Sigmoid colon (tissue), 6 donors: ENCODE measurements at regions not wholly inside any gene's neighbourhood (a gene's known extent, or its start where the extent isn't known, plus 50 kb on each side); places are given as distances from the start of the nearest gene placed in this dataset.

Experiments
- DNase-seq: peaks from one replicate; pipeline ENCODE4 v3.0.0-alpha.2; 2019
- H3K27ac ChIP-seq, 4 donors: fragments of 200-600 bp; sonication (generic); one replicate each; pipeline ENCODE4 v1.5.1; 2016 to 2019; ENCODE audit warnings: mild to moderate bottlenecking in 1 of 4
- H3K27me3 ChIP-seq, 3 donors: fragments of 200-600 bp; sonication (generic); one replicate each; pipeline ENCODE4 v1.5.1; 2019; ENCODE audit warnings: mild to moderate bottlenecking in 1 of 3
- H3K36me3 ChIP-seq, 4 donors: fragments of 200-600 bp; sonication (generic); one replicate each; pipeline ENCODE4 v1.5.1; 2016 to 2019
- H3K4me1 ChIP-seq, 4 donors: fragments of 200-600 bp; sonication (generic); one replicate each; pipeline ENCODE4 v1.5.1; 2017 to 2019
- H3K4me3 ChIP-seq, 4 donors: fragments of 200-600 bp; sonication (generic); one replicate each; pipeline ENCODE4 v1.5.1; 2017 to 2019; ENCODE audit warnings: mild to moderate bottlenecking in 2 of 4, moderate library complexity in 1 of 4
- H3K9me3 ChIP-seq, 4 donors: fragments of 200-600 bp in 3 of 4; sonication (generic) in 3 of 4; one replicate each; pipeline versions ENCODE4 v1.5.1 to v1.6.1; 2013 to 2019
- EP300 ChIP-seq, 4 donors: sonication (generic); formaldehyde crosslinking; IDR thresholded peaks; one replicate each; pipeline ENCODE4 v1.6.1; 2017; ENCODE audit warnings: antibody characterized with exemption in 4 of 4
- POLR2A ChIP-seq, 2 donors: fragments of 450-650 bp; IDR thresholded peaks; one replicate each; pipeline ENCODE4 v1.6.1; 2016; ENCODE audit warnings: antibody characterized with exemption in 2 of 2, mild to moderate bottlenecking in 2 of 2, moderate library complexity in 2 of 2
- POLR2AphosphoS5 ChIP-seq, 4 donors: sonication (generic); formaldehyde crosslinking; IDR thresholded peaks; one replicate each; pipeline ENCODE4 v1.6.1; 2017; ENCODE audit warnings: antibody characterized with exemption in 4 of 4
- WGBS, 2 donors: extraction: QIAGEN DNeasy Blood & Tissue Kit; methylation state at CpG; one replicate each; pipeline ENCODE4 v1.1.7; 2013; 5-methylcytosine and 5-hydroxymethylcytosine counted together
- intact Hi-C: fragments of 100-400 bp; cut with DNase I; formaldehyde crosslinking; loops from one replicate; pipeline ENCODE4 v1.15.1; 2023
- TF ChIP-seq, protein P1 (sequence below), 4 experiments: fragments of 450-650 bp in 3 of 4; fragments of 200-600 bp in 1 of 4; IDR thresholded peaks; one replicate each; pipeline ENCODE4 v1.5.1; 2016 to 2019; ENCODE audit warnings: antibody characterized with exemption in 4 of 4, mild to moderate bottlenecking in 3 of 4, moderate library complexity in 2 of 4
- donor health status: healthy with polysubstance abuse.
- donor health status: healthy.

- TF ChIP-seq, protein P1, sequence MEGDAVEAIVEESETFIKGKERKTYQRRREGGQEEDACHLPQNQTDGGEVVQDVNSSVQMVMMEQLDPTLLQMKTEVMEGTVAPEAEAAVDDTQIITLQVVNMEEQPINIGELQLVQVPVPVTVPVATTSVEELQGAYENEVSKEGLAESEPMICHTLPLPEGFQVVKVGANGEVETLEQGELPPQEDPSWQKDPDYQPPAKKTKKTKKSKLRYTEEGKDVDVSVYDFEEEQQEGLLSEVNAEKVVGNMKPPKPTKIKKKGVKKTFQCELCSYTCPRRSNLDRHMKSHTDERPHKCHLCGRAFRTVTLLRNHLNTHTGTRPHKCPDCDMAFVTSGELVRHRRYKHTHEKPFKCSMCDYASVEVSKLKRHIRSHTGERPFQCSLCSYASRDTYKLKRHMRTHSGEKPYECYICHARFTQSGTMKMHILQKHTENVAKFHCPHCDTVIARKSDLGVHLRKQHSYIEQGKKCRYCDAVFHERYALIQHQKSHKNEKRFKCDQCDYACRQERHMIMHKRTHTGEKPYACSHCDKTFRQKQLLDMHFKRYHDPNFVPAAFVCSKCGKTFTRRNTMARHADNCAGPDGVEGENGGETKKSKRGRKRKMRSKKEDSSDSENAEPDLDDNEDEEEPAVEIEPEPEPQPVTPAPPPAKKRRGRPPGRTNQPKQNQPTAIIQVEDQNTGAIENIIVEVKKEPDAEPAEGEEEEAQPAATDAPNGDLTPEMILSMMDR (IDR thresholded peaks at IDR 0.05), result no peak
- TF ChIP-seq EP300 (IDR thresholded peaks at IDR 0.05) (no peak), POLR2AphosphoS5 (IDR thresholded peaks at IDR 0.05) (no peak), POLR2A (IDR thresholded peaks at IDR 0.05) (no peak)
- intact Hi-C loops, result no loop called here
- Histone ChIP-seq H3K27me3 (no peaks in the 10 kb centered on the region), H3K4me1 (peaks cover 0 to 79% (median 58%) of the 10 kb centered on the region in 4 donors), H3K27ac (peak overlapping the region in 2 of 4 donors; percentile 40 to 59), H3K36me3 (no peaks in the 10 kb centered on the region), H3K4me3 (no peak overlapping the region), H3K9me3 (no peaks in the 10 kb centered on the region)
- WGBS, 2 donors, result 68 to 75% methylated on average over 4 of the region's 4 CpGs
- DNase-seq, result no peak
Observed at GRCh38 chr13:97122381-97122996, 99.6 kb upstream of the MBNL2 start.

GRCh38 chr13:97124206-97124605 lies 97.9 kb upstream of the MBNL2 start:
- peak overlapping the region in 2 of 4 donors; percentile 66 to 68 for H3K27ac ChIP-seq
- no peaks in the 10 kb centered on the region for H3K27me3 ChIP-seq
- peaks cover 0 to 62% (median 46%) of the 10 kb centered on the region in 4 donors for H3K4me1 ChIP-seq
- TF ChIP-seq POLR2AphosphoS5 (IDR thresholded peaks at IDR 0.05) (no peak), EP300 (IDR thresholded peaks at IDR 0.05) (no peak)
- TF ChIP-seq, protein P1 (IDR thresholded peaks at IDR 0.05), result no peak
- no peak for DNase-seq
- intact Hi-C loops, result no loop called here
- no peaks in the 10 kb centered on the region for H3K36me3 ChIP-seq
- H3K4me3 ChIP-seq, result no peak overlapping the region
- WGBS, 2 donors, result 92% methylated on average over 4 of the region's 4 CpGs
- no peaks in the 10 kb centered on the region for H3K9me3 ChIP-seq

DNA sequence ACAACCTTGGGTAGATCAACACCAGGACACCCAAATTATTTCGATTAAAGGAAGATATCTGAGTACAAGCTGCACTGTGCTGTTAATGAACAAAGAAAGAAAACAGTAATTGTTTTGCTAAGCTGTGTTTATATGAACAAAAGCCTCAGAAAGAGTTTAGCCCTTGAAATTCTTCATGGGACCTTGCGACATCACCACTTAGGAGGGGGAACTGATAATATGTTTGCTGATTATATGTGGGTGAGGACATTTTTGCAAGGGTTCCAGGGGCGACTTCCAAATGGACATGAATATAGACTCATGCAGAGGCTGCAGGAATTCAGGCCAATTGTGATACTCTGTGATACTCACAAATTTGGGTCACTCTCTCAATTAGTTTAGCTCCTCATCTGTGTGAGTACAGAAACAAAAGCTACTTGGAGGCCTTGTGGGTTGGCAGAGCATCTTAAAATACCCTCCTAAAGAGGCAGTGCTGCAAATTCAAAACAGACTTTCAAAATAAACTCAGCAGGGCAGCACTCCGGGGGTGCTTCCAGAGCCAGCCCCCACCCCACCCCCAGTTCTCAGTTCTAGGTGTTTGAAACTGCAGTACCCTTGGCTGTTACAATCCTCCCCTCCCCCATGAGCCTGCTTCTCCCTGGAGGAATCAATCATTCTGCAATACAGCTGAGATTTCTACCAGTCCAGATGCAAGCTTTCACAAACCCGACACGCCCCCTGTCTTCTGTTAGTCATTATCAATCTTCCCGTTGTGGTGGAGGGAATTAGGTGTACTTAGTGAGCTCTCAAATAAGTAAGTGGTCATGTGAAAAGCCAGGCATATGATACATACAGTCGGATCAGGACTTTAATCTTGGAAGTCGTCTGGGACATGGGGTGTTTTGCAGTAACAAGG lies 97.0 kb upstream of the MBNL2 start:
- 36 to 49% methylated on average over 9 of the region's 9 CpGs for WGBS, 2 donors
- peak overlapping the region; percentile 42 to 68 (median 66) for H3K27ac ChIP-seq
- peaks cover 0 to 53% (median 42%) of the 10 kb centered on the region in 4 donors for H3K4me1 ChIP-seq
- peak; percentile 75 for DNase-seq
- no peaks in the 10 kb centered on the region for H3K36me3 ChIP-seq
- H3K4me3 ChIP-seq, result no peak overlapping the region
- intact Hi-C loops, result no loop called here
- H3K9me3 ChIP-seq, result no peaks in the 10 kb centered on the region
- H3K27me3 ChIP-seq, result no peaks in the 10 kb centered on the region
- no peak for TF ChIP-seq EP300 (IDR thresholded peaks at IDR 0.05)
- TF ChIP-seq, protein P1 (IDR thresholded peaks at IDR 0.05), result no peak
- peak in 1 of 4 donors; percentile 40 for TF ChIP-seq POLR2AphosphoS5 (IDR thresholded peaks at IDR 0.05)

GRCh38 chr13:97125810-97126738 lies 96.1 kb upstream of the MBNL2 start:
- Histone ChIP-seq H3K4me1 (peaks cover 0 to 50% (median 38%) of the 10 kb centered on the region in 4 donors), H3K36me3 (no peaks in the 10 kb centered on the region), H3K4me3 (no peak overlapping the region), H3K27ac (peak overlapping the region; percentile 42 to 68 (median 66)), H3K27me3 (no peaks in the 10 kb centered on the region), H3K9me3 (no peaks in the 10 kb centered on the region)
- intact Hi-C loops, result no loop called here
- 62 to 68% methylated on average over 13 of the region's 13 CpGs for WGBS, 2 donors
- DNase-seq, result peak; percentile 78
- peak in 2 of 4 donors; percentile 46 to 47 for TF ChIP-seq POLR2AphosphoS5 (IDR thresholded peaks at IDR 0.05)
- TF ChIP-seq, protein P1 (IDR thresholded peaks at IDR 0.05), result no peak
- peak in 1 of 4 donors; percentile 18 for TF ChIP-seq EP300 (IDR thresholded peaks at IDR 0.05)
- no peak for TF ChIP-seq POLR2A (IDR thresholded peaks at IDR 0.05)
